CD4-positive, alpha-beta memory T cell (primary cell): ENCODE measurements at regions not wholly inside any gene's neighbourhood (a gene's known extent, or its start where the extent isn't known, plus 50 kb on each side); places are given as distances from the start of the nearest gene placed in this dataset.

Source experiments
- CTCF ChIA-PET: fragments of 350-600 bp; sonication (Branson Sonifier 250); formaldehyde crosslinking; loops from one replicate; lab custom pipeline; 2021; ENCODE audit warnings: inconsistent platforms; ENCODE audit not compliant: partially characterized antibody; lab: Charles Lee
- POLR2A ChIA-PET: fragments of 350-600 bp; sonication (Branson Sonifier 250); formaldehyde crosslinking; loops from one replicate; lab custom pipeline; 2021; ENCODE audit not compliant: partially characterized antibody; lab: Charles Lee
- DNase-seq, 5 donors: peaks; one replicate each; pipeline versions ENCODE4 v3.0.0 to v3.0.0-alpha.2; 2020 to 2022; ENCODE audit warnings: mixed read lengths in 1 of 5
- H3K27ac ChIP-seq: one replicate; pipeline ENCODE4 v1.7.0; 2013; ENCODE audit warnings: low read depth, low read length
- H3K27me3 ChIP-seq: 2 replicates; pipeline ENCODE4 v1.7.0; 2013; ENCODE audit warnings: mild to moderate bottlenecking, low read length, moderate library complexity; ENCODE audit not compliant: insufficient read depth
- H3K36me3 ChIP-seq: 2 replicates; pipeline ENCODE4 v1.7.0; 2013; ENCODE audit warnings: mild to moderate bottlenecking, low read length, moderate library complexity; ENCODE audit not compliant: insufficient read depth
- H3K4me1 ChIP-seq: 2 replicates; pipeline ENCODE4 v1.7.0; 2013; ENCODE audit warnings: mild to moderate bottlenecking, low read length, moderate library complexity; ENCODE audit not compliant: insufficient read depth
- H3K4me3 ChIP-seq, 2 donors: one replicate each; pipeline ENCODE4 v1.7.0; 2013; ENCODE audit warnings: low read length in 2 of 2, mild to moderate bottlenecking in 1 of 2
- H3K9me3 ChIP-seq, 2 donors: one replicate each; pipeline ENCODE4 v1.7.0; 2013; ENCODE audit warnings: low read length in 2 of 2, control low read depth in 1 of 2; ENCODE audit not compliant: control insufficient read depth in 1 of 2
- H3K27ac Mint-ChIP-seq, 7 donors: one replicate each; pipeline ENCODE4 v1.8.0; 2020 to 2021; ENCODE audit warnings: mixed read lengths in 7 of 7, mild to moderate bottlenecking in 6 of 7, inconsistent platforms in 3 of 7, moderate library complexity in 3 of 7
- H3K27me3 Mint-ChIP-seq, 2 donors: one replicate each; pipeline ENCODE4 v1.8.0; 2020 to 2021; ENCODE audit warnings: mixed read lengths in 2 of 2
- H3K36me3 Mint-ChIP-seq, 2 donors: one replicate each; pipeline ENCODE4 v1.8.0; 2020 to 2021; ENCODE audit warnings: mixed read lengths in 2 of 2, inconsistent platforms in 1 of 2, mild to moderate bottlenecking in 1 of 2
- H3K4me1 Mint-ChIP-seq, 4 donors: one replicate each; pipeline ENCODE4 v1.8.0; 2020 to 2021; ENCODE audit warnings: mixed read lengths in 4 of 4, mild to moderate bottlenecking in 1 of 4
- H3K4me3 Mint-ChIP-seq, 8 donors: one replicate each; pipeline ENCODE4 v1.8.0; 2020 to 2021; ENCODE audit warnings: mixed read lengths in 8 of 8, mild to moderate bottlenecking in 7 of 8, moderate library complexity in 6 of 8, inconsistent platforms in 3 of 8
- H3K9me3 Mint-ChIP-seq, 8 donors: one replicate each; pipeline ENCODE4 v1.8.0; 2020 to 2021; ENCODE audit warnings: mixed read lengths in 8 of 8, mild to moderate bottlenecking in 5 of 8, inconsistent platforms in 3 of 8, moderate library complexity in 1 of 8
- intact Hi-C: fragments of 100-400 bp; cut with micrococcal nuclease; formaldehyde crosslinking; loops from one replicate; pipeline ENCODE4 v1.15.1; 2023

GRCh38 chr3:63768386-63768785 lies 50.7 kb upstream of the C3orf49 start:
- no peaks in the 10 kb centered on the region for H3K9me3 ChIP-seq
- H3K4me1 ChIP-seq: no peaks in the 10 kb centered on the region
- no peak overlapping the region for H3K4me3 ChIP-seq
- no peak overlapping the region for H3K27ac Mint-ChIP-seq
- no peak overlapping the region for H3K4me3 Mint-ChIP-seq
- H3K27ac ChIP-seq: no peak overlapping the region
- H3K4me1 Mint-ChIP-seq: no peaks in the 10 kb centered on the region
- H3K36me3 ChIP-seq: no peaks in the 10 kb centered on the region
- ChIA-PET POLR2A (no interaction called here), CTCF (no interaction called here)
- no peaks in the 10 kb centered on the region for H3K36me3 Mint-ChIP-seq
- peaks cover 0 to 10% (median 0%) of the 10 kb centered on the region in 8 donors for H3K9me3 Mint-ChIP-seq
- peaks cover 2% of the 10 kb centered on the region for H3K27me3 ChIP-seq
- peaks cover 2 to 5% of the 10 kb centered on the region in 2 donors for H3K27me3 Mint-ChIP-seq
- no peak for DNase-seq
- intact Hi-C loops: no loop called here

DNA sequence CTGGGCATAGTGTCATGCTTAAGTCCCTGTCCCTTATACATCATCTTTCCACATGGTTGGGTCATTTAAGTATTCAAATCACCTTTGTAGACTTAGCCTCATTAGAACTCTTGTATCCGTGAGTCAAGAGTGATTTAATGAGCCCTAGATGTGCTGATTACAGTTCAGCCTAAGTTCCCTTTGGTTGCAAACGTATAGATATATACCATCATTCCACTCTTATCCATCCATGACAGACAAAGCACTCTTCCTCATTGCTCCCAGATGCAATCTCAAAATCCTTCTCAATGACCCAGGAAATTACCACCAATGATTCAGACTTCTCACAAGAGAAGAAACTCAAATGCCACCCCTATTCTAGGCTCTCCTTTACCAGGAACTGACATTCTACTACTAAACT lies 50.2 kb upstream of the C3orf49 start:
- intact Hi-C loops: no loop called here
- DNase-seq: no peak
- no peak overlapping the region for H3K27ac ChIP-seq
- Mint-ChIP-seq H3K4me3 (no peak overlapping the region), H3K9me3 (peaks cover 0 to 8% (median 0%) of the 10 kb centered on the region in 8 donors), H3K4me1 (no peaks in the 10 kb centered on the region), H3K36me3 (no peaks in the 10 kb centered on the region), H3K27me3 (peaks cover 2 to 5% of the 10 kb centered on the region in 2 donors), H3K27ac (no peak overlapping the region)
- no peaks in the 10 kb centered on the region for H3K9me3 ChIP-seq
- no peak overlapping the region for H3K4me3 ChIP-seq
- POLR2A ChIA-PET: no interaction called here
- CTCF ChIA-PET: no interaction called here
- H3K36me3 ChIP-seq: no peaks in the 10 kb centered on the region
- H3K4me1 ChIP-seq: no peaks in the 10 kb centered on the region
- H3K27me3 ChIP-seq: no peaks in the 10 kb centered on the region
